Nephron (organoid): ENCODE measurements at regions not wholly inside any gene's neighbourhood (a gene's known extent, or its start where the extent isn't known, plus 50 kb on each side); places are given as distances from the start of the nearest gene placed in this dataset.

ENCODE experiments used
- H3K27ac Mint-ChIP-seq, 3 experiments: 2 replicates each; pipeline ENCODE4 v1.8.0; 2020; ENCODE audit warnings: mixed read lengths in 3 of 3, mild to moderate bottlenecking in 2 of 3, moderate library complexity in 1 of 3
- H3K27me3 Mint-ChIP-seq: 2 replicates; pipeline ENCODE4 v1.8.0; 2021; ENCODE audit warnings: low read depth, mild to moderate bottlenecking, moderate library complexity, mixed read lengths
- H3K36me3 Mint-ChIP-seq: 2 replicates; pipeline ENCODE4 v1.8.0; 2020; ENCODE audit warnings: low read depth, mixed read lengths
- H3K4me1 Mint-ChIP-seq: 2 replicates; pipeline ENCODE4 v1.8.0; 2020; ENCODE audit warnings: mixed read lengths
- H3K4me3 Mint-ChIP-seq, 3 experiments: 2 replicates each; pipeline ENCODE4 v1.8.0; 2020; ENCODE audit warnings: mild to moderate bottlenecking in 3 of 3, mixed read lengths in 3 of 3, moderate library complexity in 2 of 3
- H3K9me3 Mint-ChIP-seq: 2 replicates; pipeline ENCODE4 v1.8.0; 2020; ENCODE audit warnings: mixed read lengths
- CTCF ChIP-seq, 3 experiments: fragments of 200-600 bp; sonication (generic); IDR thresholded peaks; one replicate each; pipeline ENCODE4 v1.5.0; 2021; ENCODE audit warnings: antibody characterized with exemption in 3 of 3; ENCODE audit not compliant: unreplicated experiment in 3 of 3

GRCh38 chr12:98438656-98439230 lies 76.6 kb upstream of the TMPO start:
- Mint-ChIP-seq H3K36me3 (peaks cover 6% of the 10 kb centered on the region), H3K4me3 (no peak overlapping the region), H3K27me3 (peaks cover 11% of the 10 kb centered on the region), H3K9me3 (peaks cover 17% of the 10 kb centered on the region), H3K4me1 (peaks cover 12% of the 10 kb centered on the region), H3K27ac (no peak overlapping the region)
- no peak for TF ChIP-seq CTCF (IDR thresholded peaks at IDR 0.05; ENCODE audit: unreplicated experiment in 3 of 3)

GRCh38 chr12:98439471-98439951 lies 75.9 kb upstream of the TMPO start:
- no peak for TF ChIP-seq CTCF (IDR thresholded peaks at IDR 0.05; ENCODE audit: unreplicated experiment in 3 of 3)
- Mint-ChIP-seq H3K9me3 (peaks cover 16% of the 10 kb centered on the region), H3K27ac (peak overlapping the region; percentile 19 to 76 (median 76)), H3K4me3 (no peak overlapping the region), H3K4me1 (peaks cover 12% of the 10 kb centered on the region), H3K27me3 (peaks cover 11% of the 10 kb centered on the region), H3K36me3 (peaks cover 6% of the 10 kb centered on the region)

GRCh38 chr12:98439981-98440581 lies 75.3 kb upstream of the TMPO start:
- Mint-ChIP-seq H3K27ac (peak overlapping the region; percentile 19 to 76 (median 76)), H3K9me3 (peaks cover 11% of the 10 kb centered on the region), H3K27me3 (peaks cover 11% of the 10 kb centered on the region), H3K36me3 (peaks cover 4% of the 10 kb centered on the region), H3K4me3 (no peak overlapping the region), H3K4me1 (peaks cover 12% of the 10 kb centered on the region)
- no peak for TF ChIP-seq CTCF (IDR thresholded peaks at IDR 0.05; ENCODE audit: unreplicated experiment in 3 of 3)

GRCh38 chr12:98446060-98446459 lies 69.3 kb upstream of the TMPO start:
- TF ChIP-seq CTCF (IDR thresholded peaks at IDR 0.05; ENCODE audit: unreplicated experiment in 3 of 3) = no peak
- Mint-ChIP-seq H3K36me3 (no peaks in the 10 kb centered on the region), H3K27me3 (peaks cover 4% of the 10 kb centered on the region), H3K27ac (no peak overlapping the region), H3K9me3 (no peaks in the 10 kb centered on the region), H3K4me1 (no peaks in the 10 kb centered on the region), H3K4me3 (no peak overlapping the region)

- Mint-ChIP-seq H3K4me3 (no peak overlapping the region), H3K36me3 (no peaks in the 10 kb centered on the region), H3K27me3 (peaks cover 3% of the 10 kb centered on the region), H3K27ac (no peak overlapping the region), H3K9me3 (no peaks in the 10 kb centered on the region), H3K4me1 (no peaks in the 10 kb centered on the region)
- TF ChIP-seq CTCF (IDR thresholded peaks at IDR 0.05; ENCODE audit: unreplicated experiment in 3 of 3) = no peak
Observed at GRCh38 chr12:98446682-98447081, 68.7 kb upstream of the TMPO start.

GRCh38 chr12:98449584-98449983 lies 65.8 kb upstream of the TMPO start:
- no peak overlapping the region for H3K4me3 Mint-ChIP-seq
- peaks cover under 1% of the 10 kb centered on the region for H3K9me3 Mint-ChIP-seq
- no peak overlapping the region for H3K27ac Mint-ChIP-seq
- no peak for TF ChIP-seq CTCF (IDR thresholded peaks at IDR 0.05; ENCODE audit: unreplicated experiment in 3 of 3)
- no peaks in the 10 kb centered on the region for H3K4me1 Mint-ChIP-seq
- no peaks in the 10 kb centered on the region for H3K27me3 Mint-ChIP-seq
- H3K36me3 Mint-ChIP-seq = no peaks in the 10 kb centered on the region
